Left renal cortex interstitium (tissue), 4 donors: ENCODE measurements at regions not wholly inside any gene's neighbourhood (a gene's known extent, or its start where the extent isn't known, plus 50 kb on each side); places are given as distances from the start of the nearest gene placed in this dataset.
"Not testable (repeated sequence)": the region's sequence is repeated elsewhere in the genome, so short reads cannot be mapped to it uniquely, and the experiment has no call there.

Experiments
- DNase-seq, 4 donors: peaks; one replicate each; pipeline ENCODE4 v3.0.0-alpha.2; 2013; ENCODE audit warnings: low read depth in 4 of 4, low spot score in 2 of 4, missing footprints in 1 of 4

- no peak for DNase-seq
These were observed 190.6 kb upstream of the SDK2 start for GRCh38 chr17:73834684-73835343.

GRCh38 chr17:73835605-73836004 lies 191.4 kb upstream of the SDK2 start:
- DNase-seq: no peak

GRCh38 chr17:73838815-73839214 lies 194.6 kb upstream of the SDK2 start:
- DNase-seq: no peak

- DNase-seq: no peak
These were observed 196.6 kb upstream of the SDK2 start for GRCh38 chr17:73840829-73841228.

GRCh38 chr17:73841431-73842060 lies 197.3 kb upstream of the SDK2 start:
- DNase-seq: no peak

- DNase-seq: no peak
These were observed 203.7 kb upstream of the SDK2 start for GRCh38 chr17:73847952-73848351.

- DNase-seq: no peak
These were observed 206.2 kb upstream of the SDK2 start for GRCh38 chr17:73850426-73850825.

GRCh38 chr17:73851091-73851490 lies 206.8 kb upstream of the SDK2 start:
- no peak for DNase-seq

- no peak for DNase-seq
These were observed 207.7 kb upstream of the SDK2 start for GRCh38 chr17:73851921-73852320.

GRCh38 chr17:73855720-73856333 lies 211.6 kb upstream of the SDK2 start:
- no peak for DNase-seq

- DNase-seq: no peak
These were observed 212.3 kb upstream of the SDK2 start for GRCh38 chr17:73856556-73856955.

- not testable (repeated sequence) for DNase-seq
These were observed 215.3 kb upstream of the SDK2 start for GRCh38 chr17:73859439-73860008.

GRCh38 chr17:73861543-73861942 lies 217.3 kb upstream of the SDK2 start:
- no peak for DNase-seq

GRCh38 chr17:73863761-73864535 lies 219.7 kb upstream of the SDK2 start:
- no peak for DNase-seq

- no peak for DNase-seq
These were observed 221.6 kb upstream of the SDK2 start for GRCh38 chr17:73865831-73866230.

- DNase-seq: no peak
These were observed 222.8 kb upstream of the SDK2 start for GRCh38 chr17:73867056-73867455.

GRCh38 chr17:73870068-73870467 lies 225.8 kb upstream of the SDK2 start:
- no peak for DNase-seq

GRCh38 chr17:73870473-73870872 lies 226.2 kb upstream of the SDK2 start:
- no peak for DNase-seq

GRCh38 chr17:73872816-73873215 lies 228.6 kb upstream of the SDK2 start:
- no peak for DNase-seq

- DNase-seq: no peak
These were observed 229.9 kb upstream of the SDK2 start for GRCh38 chr17:73874008-73874720.
